H9 (cell line): ENCODE measurements at regions not wholly inside any gene's neighbourhood (a gene's known extent, or its start where the extent isn't known, plus 50 kb on each side); places are given as distances from the start of the nearest gene placed in this dataset.

ENCODE experiments used
- DNase-seq: peaks from one replicate; pipeline ENCODE4 v3.0.0-alpha.2; 2017
- H2AFZ ChIP-seq: one replicate; pipeline ENCODE4 v1.6.1; 2013; ENCODE audit warnings: mild to moderate bottlenecking, low read length, control low read depth, moderate library complexity
- H2AK5ac ChIP-seq: 2 replicates; pipeline ENCODE4 v1.6.1; 2013; ENCODE audit warnings: low read length, control low read depth, mixed read lengths; ENCODE audit not compliant: insufficient read length
- H2BK120ac ChIP-seq: one replicate; pipeline ENCODE4 v1.6.1; 2013; ENCODE audit warnings: low read depth, mild to moderate bottlenecking, low read length, control low read depth, inconsistent platforms; ENCODE audit not compliant: poor library complexity, severe bottlenecking
- H2BK12ac ChIP-seq: 2 replicates; pipeline ENCODE4 v1.6.1; 2013; ENCODE audit warnings: low read length, control low read depth, mixed read lengths, low read depth; ENCODE audit not compliant: insufficient read length
- H2BK15ac ChIP-seq: 2 replicates; pipeline ENCODE4 v1.6.1; 2013; ENCODE audit warnings: low read depth, low read length, control low read depth
- H2BK20ac ChIP-seq: one replicate; pipeline ENCODE4 v1.6.1; 2013; ENCODE audit warnings: low read depth, mild to moderate bottlenecking, low read length, control low read depth, inconsistent platforms; ENCODE audit not compliant: poor library complexity, severe bottlenecking
- H2BK5ac ChIP-seq: 2 replicates; pipeline ENCODE4 v1.6.1; 2013; ENCODE audit warnings: low read length, control low read depth, mixed read lengths; ENCODE audit not compliant: insufficient read length
- H3K14ac ChIP-seq: 2 replicates; pipeline ENCODE4 v1.6.1; 2013; ENCODE audit warnings: low read length, control low read depth; ENCODE audit not compliant: insufficient read depth
- H3K18ac ChIP-seq: 2 replicates; pipeline ENCODE4 v1.6.1; 2013; ENCODE audit warnings: low read depth, mild to moderate bottlenecking, mixed read lengths, low read length, control low read depth; ENCODE audit not compliant: insufficient read length
- H3K23ac ChIP-seq: 2 replicates; pipeline ENCODE4 v1.6.1; 2013; ENCODE audit warnings: low read length, control low read depth, mixed read lengths, low read depth; ENCODE audit not compliant: insufficient read length
- H3K23me2 ChIP-seq: 2 replicates; pipeline ENCODE4 v1.6.1; 2013; ENCODE audit warnings: low read depth, mild to moderate bottlenecking, mixed read lengths, low read length, control low read depth; ENCODE audit not compliant: insufficient read length, poor library complexity, severe bottlenecking
- H3K27ac ChIP-seq: 2 replicates; pipeline ENCODE4 v1.5.1; 2013; ENCODE audit warnings: low read length, control low read depth, mixed read lengths, low read depth; ENCODE audit not compliant: insufficient read length
- H3K27me3 ChIP-seq: 2 replicates; pipeline ENCODE4 v1.6.1; 2013; ENCODE audit warnings: low read length, control low read depth, inconsistent platforms; ENCODE audit not compliant: insufficient read depth
- H3K4ac ChIP-seq: 2 replicates; pipeline ENCODE4 v1.6.1; 2013; ENCODE audit warnings: low read depth, mild to moderate bottlenecking, control low read depth, inconsistent platforms, low read length, moderate library complexity
- H3K4me1 ChIP-seq: 2 replicates; pipeline ENCODE4 v1.6.1; 2013; ENCODE audit warnings: low read length, control low read depth, inconsistent platforms; ENCODE audit not compliant: insufficient read depth
- H3K4me2 ChIP-seq: 2 replicates; pipeline ENCODE4 v1.6.1; 2013; ENCODE audit warnings: low read length, control low read depth, mixed read lengths; ENCODE audit not compliant: insufficient read length, insufficient read depth
- H3K56ac ChIP-seq: 2 replicates; pipeline ENCODE4 v1.6.1; 2013; ENCODE audit warnings: low read depth, mild to moderate bottlenecking, mixed read lengths, low read length, control low read depth; ENCODE audit not compliant: insufficient read length
- H3K79me1 ChIP-seq: 2 replicates; pipeline ENCODE4 v1.6.1; 2013; ENCODE audit warnings: low read depth, mild to moderate bottlenecking, moderate library complexity, low read length, control low read depth, inconsistent platforms; ENCODE audit not compliant: insufficient read depth, poor library complexity, severe bottlenecking
- H3K79me2 ChIP-seq: 2 replicates; pipeline ENCODE4 v1.6.1; 2013; ENCODE audit warnings: low read length, control low read depth, inconsistent platforms; ENCODE audit not compliant: insufficient read depth
- H3K9ac ChIP-seq: 2 replicates; pipeline ENCODE4 v1.6.1; 2013; ENCODE audit warnings: low read length, control low read depth, mixed read lengths; ENCODE audit not compliant: insufficient read length; ENCODE audit errors: extremely low read depth
- H3K9me3 ChIP-seq: one replicate; pipeline ENCODE4 v1.6.1; 2013; ENCODE audit warnings: low read depth, low read length, inconsistent platforms; ENCODE audit not compliant: control insufficient read depth
- H3T11ph ChIP-seq: one replicate; pipeline ENCODE4 v1.6.1; 2013; ENCODE audit warnings: mild to moderate bottlenecking, low read length, control low read depth, inconsistent platforms
- H4K20me1 ChIP-seq: one replicate; pipeline ENCODE4 v1.6.1; 2013; ENCODE audit not compliant: control insufficient read depth, insufficient read length, insufficient read depth
- H4K5ac ChIP-seq: 2 replicates; pipeline ENCODE4 v1.6.1; 2013; ENCODE audit warnings: low read depth, mild to moderate bottlenecking, mixed read lengths, low read length, control low read depth; ENCODE audit not compliant: insufficient read length
- H4K8ac ChIP-seq: replicated peaks from 2 replicates; pipeline ENCODE4 v1.6.1; 2013; ENCODE audit warnings: low read length, control low read depth, mixed read lengths, low read depth; ENCODE audit not compliant: insufficient read length
- H4K91ac ChIP-seq: 2 replicates; pipeline ENCODE4 v1.6.1; 2013; ENCODE audit warnings: low read depth, mild to moderate bottlenecking, moderate library complexity, mixed read lengths, low read length, control low read depth; ENCODE audit not compliant: insufficient read length
- H3K27ac Mint-ChIP-seq, 3 experiments: 2 replicates in 2 of 3; 3 replicates in 1 of 3; pipeline ENCODE4 v1.8.0; 2020 to 2021; ENCODE audit warnings: mixed read lengths in 3 of 3, mild to moderate bottlenecking in 1 of 3, moderate library complexity in 1 of 3
- H3K27me3 Mint-ChIP-seq: 2 replicates; pipeline ENCODE4 v1.8.0; 2021; ENCODE audit warnings: low read depth, mild to moderate bottlenecking, moderate library complexity, mixed read lengths
- H3K36me3 Mint-ChIP-seq, 3 experiments: 2 replicates in 2 of 3; 3 replicates in 1 of 3; pipeline ENCODE4 v1.8.0; 2020 to 2021; ENCODE audit warnings: low read depth in 3 of 3, mixed read lengths in 3 of 3; ENCODE audit not compliant: insufficient read depth in 1 of 3
- H3K4me1 Mint-ChIP-seq, 2 experiments: 2 replicates each; pipeline ENCODE4 v1.8.0; 2020; ENCODE audit warnings: mixed read lengths in 2 of 2
- H3K4me3 Mint-ChIP-seq, 2 experiments: 2 replicates in 1 of 2; 3 replicates in 1 of 2; pipeline ENCODE4 v1.8.0; 2020 to 2021; ENCODE audit warnings: mild to moderate bottlenecking in 2 of 2, mixed read lengths in 2 of 2, moderate library complexity in 1 of 2
- H3K9me3 Mint-ChIP-seq, 2 experiments: 2 replicates in 1 of 2; 3 replicates in 1 of 2; pipeline ENCODE4 v1.8.0; 2020; ENCODE audit warnings: mild to moderate bottlenecking in 2 of 2, mixed read lengths in 2 of 2, moderate library complexity in 1 of 2
- WGBS: extraction: QIAGEN DNeasy Blood & Tissue Kit; methylation state at CpG from one replicate; pipeline ENCODE4 v1.1.7; 2013; ENCODE audit warnings: missing lambda C conversion rate, low lambda C conversion rate, mixed read lengths; ENCODE audit not compliant: insufficient read length; ENCODE audit errors: extremely low coverage; 5-methylcytosine and 5-hydroxymethylcytosine counted together
- TF ChIP-seq, protein P1 (sequence below): fragments of 200-600 bp; sonication (generic); conservative IDR thresholded peaks from 3 replicates; pipeline ENCODE4 v1.8.0; 2021; ENCODE audit warnings: antibody characterized with exemption, mild to moderate bottlenecking

DNA sequence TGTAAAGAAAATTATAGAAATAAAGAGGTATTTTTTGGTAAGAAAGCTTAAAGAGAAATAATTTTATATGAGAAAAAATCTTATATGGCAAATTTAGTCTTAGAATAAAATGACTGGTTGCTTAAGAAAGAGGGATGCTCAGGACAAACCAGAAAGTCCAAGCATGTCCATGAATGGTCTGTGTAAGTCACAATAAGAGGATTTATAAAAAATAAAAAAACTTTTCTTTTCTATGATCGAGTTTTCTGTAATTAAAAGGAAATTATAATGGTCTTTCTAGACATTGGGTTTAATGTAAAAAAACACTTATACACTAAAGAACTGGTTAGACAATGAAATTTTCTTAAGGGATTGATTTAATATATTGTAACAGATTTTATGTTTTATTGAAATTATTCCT lies 819.6 kb downstream of the TBC1D22A start:
- Histone ChIP-seq H3K18ac (no peak overlapping the region), H4K8ac (no peak overlapping the region), H4K20me1 (no peaks in the 10 kb centered on the region), H3K79me2 (no peaks in the 10 kb centered on the region), H3K27me3 (no peaks in the 10 kb centered on the region), H3T11ph (no peak overlapping the region), H3K56ac (no peak overlapping the region), H2BK120ac (no peak overlapping the region), H2AK5ac (no peak overlapping the region), H3K14ac (no peak overlapping the region), H3K23ac (no peak overlapping the region), H3K4me1 (no peaks in the 10 kb centered on the region), H3K9ac (no peak overlapping the region), H3K9me3 (peaks cover 59% of the 10 kb centered on the region), H3K4me2 (no peak overlapping the region), H2AFZ (no peak overlapping the region), H3K79me1 (no peaks in the 10 kb centered on the region), H2BK5ac (no peak overlapping the region), H2BK15ac (no peak overlapping the region), H3K4ac (no peak overlapping the region), H3K27ac (no peak overlapping the region), H4K91ac (no peak overlapping the region), H2BK12ac (no peak overlapping the region), H4K5ac (no peak overlapping the region), H3K23me2 (no peaks in the 10 kb centered on the region), H2BK20ac (no peak overlapping the region)
- H3K27ac Mint-ChIP-seq: no peak overlapping the region
- no peak overlapping the region for H3K4me3 Mint-ChIP-seq
- H3K36me3 Mint-ChIP-seq: peaks cover 4 to 22% (median 11%) of the 10 kb centered on the region in 3 experiments; a peak in 6 of 7 replicates
- peaks cover 67 to 83% of the 10 kb centered on the region in 2 experiments for H3K9me3 Mint-ChIP-seq
- no CpG with 5 or more reads among the region's 1 CpG for WGBS
- no peaks in the 10 kb centered on the region for H3K27me3 Mint-ChIP-seq
- no peaks in the 10 kb centered on the region for H3K4me1 Mint-ChIP-seq
- TF ChIP-seq, protein P1, sequence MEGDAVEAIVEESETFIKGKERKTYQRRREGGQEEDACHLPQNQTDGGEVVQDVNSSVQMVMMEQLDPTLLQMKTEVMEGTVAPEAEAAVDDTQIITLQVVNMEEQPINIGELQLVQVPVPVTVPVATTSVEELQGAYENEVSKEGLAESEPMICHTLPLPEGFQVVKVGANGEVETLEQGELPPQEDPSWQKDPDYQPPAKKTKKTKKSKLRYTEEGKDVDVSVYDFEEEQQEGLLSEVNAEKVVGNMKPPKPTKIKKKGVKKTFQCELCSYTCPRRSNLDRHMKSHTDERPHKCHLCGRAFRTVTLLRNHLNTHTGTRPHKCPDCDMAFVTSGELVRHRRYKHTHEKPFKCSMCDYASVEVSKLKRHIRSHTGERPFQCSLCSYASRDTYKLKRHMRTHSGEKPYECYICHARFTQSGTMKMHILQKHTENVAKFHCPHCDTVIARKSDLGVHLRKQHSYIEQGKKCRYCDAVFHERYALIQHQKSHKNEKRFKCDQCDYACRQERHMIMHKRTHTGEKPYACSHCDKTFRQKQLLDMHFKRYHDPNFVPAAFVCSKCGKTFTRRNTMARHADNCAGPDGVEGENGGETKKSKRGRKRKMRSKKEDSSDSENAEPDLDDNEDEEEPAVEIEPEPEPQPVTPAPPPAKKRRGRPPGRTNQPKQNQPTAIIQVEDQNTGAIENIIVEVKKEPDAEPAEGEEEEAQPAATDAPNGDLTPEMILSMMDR: no peak
- DNase-seq: no peak
